ENCODE measurements at regions not wholly inside any gene's neighbourhood (a gene's known extent, or its start where the extent isn't known, plus 50 kb on each side); places are given as distances from the start of the nearest gene placed in this dataset.
"Not testable (repeated sequence)": the region's sequence is repeated elsewhere in the genome, so short reads cannot be mapped to it uniquely, and the experiment has no call there.

- not testable (repeated sequence) for TF ChIP-seq CTCF, POLR2A (IDR thresholded peaks at IDR 0.05)
Measured at GRCh38 chr12:126049501-126049900, 984.3 kb downstream of the AACS start.
